CD4-positive, alpha-beta T cell (primary cell): ENCODE measurements at regions not wholly inside any gene's neighbourhood (a gene's known extent, or its start where the extent isn't known, plus 50 kb on each side); places are given as distances from the start of the nearest gene placed in this dataset.

Source experiments
- ATAC-seq: fragments of 200-7000 bp; cut with Tn5 transposase; one replicate; pipeline ENCODE4 v1.10.0; 2022; ENCODE audit warnings: mild to moderate bottlenecking; ENCODE audit not compliant: poor library complexity
- CTCF ChIA-PET: fragments of 350-600 bp; sonication (Branson Sonifier 250); formaldehyde crosslinking; loops from one replicate; lab custom pipeline; 2021; ENCODE audit warnings: antibody characterized with exemption, inconsistent platforms; lab: Charles Lee
- POLR2A ChIA-PET: fragments of 350-600 bp; sonication (Branson Sonifier 250); formaldehyde crosslinking; loops from one replicate; lab custom pipeline; 2021; ENCODE audit warnings: antibody characterized with exemption, inconsistent platforms; lab: Charles Lee
- DNase-seq, 14 experiments: peaks; one replicate each; pipeline ENCODE4 v3.0.0-alpha.2; 2013 to 2020; ENCODE audit warnings: mixed read lengths in 2 of 14
- H3K27ac ChIP-seq, 2 donors: one replicate each; pipeline versions ENCODE4 v1.5.1 to v1.7.0; 2013; ENCODE audit warnings: low read length in 2 of 2, low read depth in 1 of 2, mild to moderate bottlenecking in 1 of 2
- H3K27me3 ChIP-seq, 2 experiments: 1 replicate in 1 of 2; 2 replicates in 1 of 2; pipeline versions ENCODE4 v1.6.1 to v1.7.0; 2013; ENCODE audit warnings: low read length in 2 of 2, control low read depth in 1 of 2, mild to moderate bottlenecking in 1 of 2, moderate library complexity in 1 of 2; ENCODE audit not compliant: insufficient read depth in 2 of 2, control insufficient read depth in 1 of 2
- H3K36me3 ChIP-seq: one replicate; pipeline ENCODE4 v1.6.1; 2013; ENCODE audit warnings: low read length, control low read depth; ENCODE audit not compliant: insufficient read depth
- H3K4me1 ChIP-seq: one replicate; pipeline ENCODE4 v1.6.1; 2013; ENCODE audit warnings: low read length, control low read depth; ENCODE audit not compliant: insufficient read depth
- H3K4me3 ChIP-seq: one replicate; pipeline ENCODE4 v1.5.1; 2013; ENCODE audit warnings: mild to moderate bottlenecking, low read length, moderate library complexity
- H3K9me3 ChIP-seq, 2 experiments: 1 replicate in 1 of 2; 2 replicates in 1 of 2; pipeline versions ENCODE4 v1.6.1 to v1.7.0; 2013; ENCODE audit warnings: low read length in 2 of 2, mild to moderate bottlenecking in 2 of 2, control low read depth in 1 of 2, moderate library complexity in 1 of 2; ENCODE audit not compliant: control insufficient read depth in 1 of 2, insufficient read depth in 1 of 2
- H3K27ac Mint-ChIP-seq: one replicate; pipeline ENCODE4 v1.8.0; 2020; ENCODE audit warnings: mixed read lengths
- H3K27me3 Mint-ChIP-seq: one replicate; pipeline ENCODE4 v1.8.0; 2021; ENCODE audit warnings: mixed read lengths
- H3K36me3 Mint-ChIP-seq: one replicate; pipeline ENCODE4 v1.8.0; 2021; ENCODE audit warnings: low read depth, mixed read lengths
- H3K4me1 Mint-ChIP-seq: one replicate; pipeline ENCODE4 v1.8.0; 2021; ENCODE audit warnings: low read depth, mixed read lengths
- H3K4me3 Mint-ChIP-seq: one replicate; pipeline ENCODE4 v1.8.0; 2020; ENCODE audit warnings: mild to moderate bottlenecking, mixed read lengths
- H3K9me3 Mint-ChIP-seq: one replicate; pipeline ENCODE4 v1.8.0; 2020; ENCODE audit warnings: mixed read lengths
- CTCF ChIP-seq: fragments of 200-600 bp; IDR thresholded peaks from one replicate; pipeline ENCODE4 v1.8.0; 2022; ENCODE audit warnings: antibody characterized with exemption, mild to moderate bottlenecking
- intact Hi-C, 2 experiments: fragments of 100-400 bp; cut with DNase I in 1 of 2; cut with micrococcal nuclease in 1 of 2; formaldehyde crosslinking; loops; one replicate each; pipeline versions ENCODE4 v1.15.1 to v1.9.0; 2023 to 2025; cut with DNase I, micrococcal nuclease

GRCh38 chr1:222068937-222069336 is 327.0 kb upstream of the DUSP10 start:
- intact Hi-C loops: no loop called here
- Mint-ChIP-seq H3K4me3 (no peak overlapping the region), H3K27me3 (no peaks in the 10 kb centered on the region), H3K27ac (no peak overlapping the region), H3K9me3 (peaks cover 2% of the 10 kb centered on the region), H3K36me3 (no peaks in the 10 kb centered on the region), H3K4me1 (no peaks in the 10 kb centered on the region)
- Histone ChIP-seq H3K36me3 (no peaks in the 10 kb centered on the region), H3K4me1 (no peaks in the 10 kb centered on the region), H3K27ac (no peak overlapping the region), H3K4me3 (no peak overlapping the region), H3K27me3 (peaks cover 0 to 3% of the 10 kb centered on the region in 2 experiments), H3K9me3 (peaks cover 0 to 6% of the 10 kb centered on the region in 2 experiments)
- POLR2A ChIA-PET: no interaction called here
- CTCF ChIA-PET: no interaction called here
- no peak for TF ChIP-seq CTCF
- DNase-seq: no peak
- ATAC-seq: no peak

- H3K4me1 ChIP-seq: no peaks in the 10 kb centered on the region
- ChIA-PET CTCF (no interaction called here), POLR2A (no interaction called here)
- Mint-ChIP-seq H3K9me3 (peaks cover 2% of the 10 kb centered on the region), H3K4me1 (no peaks in the 10 kb centered on the region), H3K27ac (no peak overlapping the region), H3K4me3 (no peak overlapping the region), H3K27me3 (no peaks in the 10 kb centered on the region), H3K36me3 (no peaks in the 10 kb centered on the region)
- H3K4me3 ChIP-seq: no peak overlapping the region
- DNase-seq (no peak), ATAC-seq (no peak)
- peaks cover 0 to 3% of the 10 kb centered on the region in 2 experiments for H3K27me3 ChIP-seq
- intact Hi-C loops: no loop called here
- H3K27ac ChIP-seq: no peak overlapping the region
- H3K36me3 ChIP-seq: no peaks in the 10 kb centered on the region
- peaks cover 0 to 6% of the 10 kb centered on the region in 2 experiments for H3K9me3 ChIP-seq
- TF ChIP-seq CTCF: no peak
Measured at GRCh38 chr1:222068101-222068500, 326.2 kb upstream of the DUSP10 start.

GRCh38 chr1:222066539-222066938 is 324.6 kb upstream of the DUSP10 start:
- POLR2A ChIA-PET: no interaction called here
- peaks cover 0 to 6% of the 10 kb centered on the region in 2 experiments for H3K9me3 ChIP-seq
- H3K27me3 ChIP-seq: peaks cover 0 to 3% of the 10 kb centered on the region in 2 experiments
- TF ChIP-seq CTCF: no peak
- H3K9me3 Mint-ChIP-seq: peaks cover 2% of the 10 kb centered on the region
- no peaks in the 10 kb centered on the region for H3K36me3 Mint-ChIP-seq
- no peak overlapping the region for H3K27ac ChIP-seq
- no peak overlapping the region for H3K4me3 ChIP-seq
- intact Hi-C loops: no loop called here
- DNase-seq: no peak
- H3K4me1 Mint-ChIP-seq: no peaks in the 10 kb centered on the region
- H3K27ac Mint-ChIP-seq: no peak overlapping the region
- no peak overlapping the region for H3K4me3 Mint-ChIP-seq
- ATAC-seq: no peak
- CTCF ChIA-PET: interaction anchor here (1.2 kb wide), 1 partner anchor 14 kb away, joined by 3 read pairs; no protein-coding TSS in a partner anchor
- no peaks in the 10 kb centered on the region for H3K27me3 Mint-ChIP-seq
- no peaks in the 10 kb centered on the region for H3K4me1 ChIP-seq
- no peaks in the 10 kb centered on the region for H3K36me3 ChIP-seq
